ENCODE measurements at regions not wholly inside any gene's neighbourhood (a gene's known extent, or its start where the extent isn't known, plus 50 kb on each side); places are given as distances from the start of the nearest gene placed in this dataset.

DNA sequence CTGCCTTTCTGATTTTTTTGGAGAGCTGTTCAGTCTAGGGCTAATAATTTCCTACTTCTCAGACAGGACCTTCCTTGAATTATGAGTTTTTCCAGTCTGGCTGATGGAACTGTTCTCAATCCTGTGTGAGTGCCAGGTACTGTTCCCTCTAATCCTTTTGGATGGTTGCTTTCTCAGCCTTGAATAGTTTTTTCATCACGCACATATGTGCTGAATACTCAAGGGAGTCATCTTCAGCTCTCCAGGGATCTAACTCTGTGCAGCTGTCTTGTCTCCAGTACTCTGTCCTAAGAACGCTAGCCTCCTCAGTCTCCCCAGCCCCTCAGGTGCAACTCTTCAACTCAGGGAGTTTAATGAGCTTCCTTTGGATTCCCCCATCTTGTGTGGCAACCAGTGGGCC lies 93.2 kb downstream of the GASK1B start:
- DNase-seq (ENCODE audit: low read depth): no peak
- no peaks in the 10 kb centered on the region for H3K27me3 ChIP-seq (ENCODE audit: control insufficient read depth, insufficient read depth, low read length)
- no peak overlapping the region for H3K4me3 ChIP-seq (ENCODE audit: low read depth, low read length)
- no peaks in the 10 kb centered on the region for H3K36me3 ChIP-seq (ENCODE audit: control insufficient read depth, insufficient read depth, low read length)
- TF ChIP-seq, protein P1, sequence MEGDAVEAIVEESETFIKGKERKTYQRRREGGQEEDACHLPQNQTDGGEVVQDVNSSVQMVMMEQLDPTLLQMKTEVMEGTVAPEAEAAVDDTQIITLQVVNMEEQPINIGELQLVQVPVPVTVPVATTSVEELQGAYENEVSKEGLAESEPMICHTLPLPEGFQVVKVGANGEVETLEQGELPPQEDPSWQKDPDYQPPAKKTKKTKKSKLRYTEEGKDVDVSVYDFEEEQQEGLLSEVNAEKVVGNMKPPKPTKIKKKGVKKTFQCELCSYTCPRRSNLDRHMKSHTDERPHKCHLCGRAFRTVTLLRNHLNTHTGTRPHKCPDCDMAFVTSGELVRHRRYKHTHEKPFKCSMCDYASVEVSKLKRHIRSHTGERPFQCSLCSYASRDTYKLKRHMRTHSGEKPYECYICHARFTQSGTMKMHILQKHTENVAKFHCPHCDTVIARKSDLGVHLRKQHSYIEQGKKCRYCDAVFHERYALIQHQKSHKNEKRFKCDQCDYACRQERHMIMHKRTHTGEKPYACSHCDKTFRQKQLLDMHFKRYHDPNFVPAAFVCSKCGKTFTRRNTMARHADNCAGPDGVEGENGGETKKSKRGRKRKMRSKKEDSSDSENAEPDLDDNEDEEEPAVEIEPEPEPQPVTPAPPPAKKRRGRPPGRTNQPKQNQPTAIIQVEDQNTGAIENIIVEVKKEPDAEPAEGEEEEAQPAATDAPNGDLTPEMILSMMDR (IDR thresholded peaks at IDR 0.05; ENCODE audit: insufficient read depth, low read depth, low read length): no peak
- CTCF ChIA-PET: interaction anchor here (1.0 kb wide), 1 partner anchor 19 kb away, joined by 3 read pairs; no protein-coding TSS in a partner anchor
- POLR2A ChIA-PET: no interaction called here

DNA sequence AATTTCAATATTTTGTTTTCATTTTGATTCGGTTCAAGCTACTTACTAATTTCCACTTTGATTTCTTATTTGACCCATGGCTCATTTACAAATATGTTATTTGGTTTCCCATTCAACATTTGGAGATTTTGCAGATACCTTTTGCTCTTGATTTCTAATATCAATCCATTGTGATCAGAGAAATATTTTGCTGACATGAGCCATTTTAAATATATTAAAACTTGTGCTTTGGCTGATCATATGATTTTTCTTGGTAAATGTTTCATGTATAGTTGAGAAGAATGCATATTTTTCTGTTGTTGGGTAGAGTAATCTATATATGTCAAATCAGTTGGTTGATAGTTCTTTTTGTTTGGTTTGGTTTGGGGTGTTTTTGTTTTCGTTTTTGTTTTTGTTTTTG lies 95.0 kb downstream of the GASK1B start:
- no peaks in the 10 kb centered on the region for H3K36me3 ChIP-seq (ENCODE audit: control insufficient read depth, insufficient read depth, low read length)
- no peak overlapping the region for H3K4me3 ChIP-seq (ENCODE audit: low read depth, low read length)
- POLR2A ChIA-PET: no interaction called here
- DNase-seq (ENCODE audit: low read depth): no peak
- TF ChIP-seq, protein P1 (IDR thresholded peaks at IDR 0.05; ENCODE audit: insufficient read depth, low read depth, low read length): no peak
- H3K27me3 ChIP-seq (ENCODE audit: control insufficient read depth, insufficient read depth, low read length): no peaks in the 10 kb centered on the region
- CTCF ChIA-PET: no interaction called here

GRCh38 chr4:158074851-158075250 lies 98.0 kb downstream of the GASK1B start:
- DNase-seq (ENCODE audit: low read depth): no peak

DNA sequence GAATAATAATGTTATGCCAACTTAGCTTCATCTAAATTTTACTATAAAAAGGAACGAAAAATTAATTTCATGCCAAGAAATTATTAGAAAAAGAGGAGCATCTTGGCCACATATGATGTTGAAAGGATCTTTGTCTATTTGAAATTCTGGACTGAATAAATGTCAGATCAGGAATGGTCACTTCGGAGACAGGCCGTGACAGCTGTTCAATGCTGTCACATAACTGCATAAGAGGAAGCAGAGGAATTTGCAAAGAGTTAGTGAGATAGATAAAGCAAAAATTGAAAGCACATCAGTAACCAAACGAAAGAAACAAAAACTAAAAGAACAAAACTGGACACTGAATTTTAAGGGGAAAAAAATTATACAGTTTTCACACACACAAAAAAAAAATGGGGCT lies 100.9 kb downstream of the GASK1B start:
- DNase-seq (ENCODE audit: low read depth): no peak
- CTCF ChIA-PET: interaction anchor here (1.2 kb wide), 1 partner anchor 100 kb away, joined by 3 read pairs; no protein-coding TSS in a partner anchor
- H3K4me3 ChIP-seq (ENCODE audit: low read depth, low read length): no peak overlapping the region
- H3K27me3 ChIP-seq (ENCODE audit: control insufficient read depth, insufficient read depth, low read length): no peaks in the 10 kb centered on the region
- TF ChIP-seq, protein P1 (IDR thresholded peaks at IDR 0.05; ENCODE audit: insufficient read depth, low read depth, low read length): no peak
- POLR2A ChIA-PET: no interaction called here
- H3K36me3 ChIP-seq (ENCODE audit: control insufficient read depth, insufficient read depth, low read length): no peaks in the 10 kb centered on the region

More at GRCh38 chr4:158074851-158075250, 98.0 kb downstream of the GASK1B start:
- H3K27me3 ChIP-seq (ENCODE audit: control insufficient read depth, insufficient read depth, low read length): no peaks in the 10 kb centered on the region
- H3K36me3 ChIP-seq (ENCODE audit: control insufficient read depth, insufficient read depth, low read length): no peaks in the 10 kb centered on the region
- TF ChIP-seq, protein P1 (IDR thresholded peaks at IDR 0.05; ENCODE audit: insufficient read depth, low read depth, low read length): no peak
- ChIA-PET CTCF (no interaction called here), POLR2A (no interaction called here)
- H3K4me3 ChIP-seq (ENCODE audit: low read depth, low read length): no peak overlapping the region

DNA sequence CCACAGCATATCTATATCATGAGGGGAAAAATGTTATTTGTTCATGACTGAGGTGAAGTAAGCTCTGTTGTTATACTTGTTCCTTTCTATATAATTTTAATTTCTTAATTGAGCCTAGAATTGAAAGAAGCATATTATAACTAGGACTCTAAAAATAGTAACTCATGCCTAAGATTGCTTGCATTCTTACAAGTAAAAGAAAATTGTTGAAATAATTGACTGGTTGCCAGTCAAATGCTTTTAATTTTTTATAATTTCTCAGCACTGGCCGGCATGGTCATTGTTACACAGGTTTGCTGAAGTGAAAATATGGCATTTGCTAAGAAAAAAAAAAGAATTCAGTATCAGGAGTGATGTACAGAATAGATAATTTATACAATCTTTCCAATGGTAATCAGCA lies 104.8 kb downstream of the GASK1B start:
- Histone ChIP-seq H3K36me3 (ENCODE audit: control insufficient read depth, insufficient read depth, low read length) (no peaks in the 10 kb centered on the region), H3K4me3 (ENCODE audit: low read depth, low read length) (no peak overlapping the region), H3K27me3 (ENCODE audit: control insufficient read depth, insufficient read depth, low read length) (no peaks in the 10 kb centered on the region)
- no peak for DNase-seq (ENCODE audit: low read depth)
- ChIA-PET POLR2A (no interaction called here), CTCF (no interaction called here)
- TF ChIP-seq, protein P1 (IDR thresholded peaks at IDR 0.05; ENCODE audit: insufficient read depth, low read depth, low read length): no peak

Data from BJ (cell line).